ENCODE measurements at regions not wholly inside any gene's neighbourhood (a gene's known extent, or its start where the extent isn't known, plus 50 kb on each side); places are given as distances from the start of the nearest gene placed in this dataset.

DNA sequence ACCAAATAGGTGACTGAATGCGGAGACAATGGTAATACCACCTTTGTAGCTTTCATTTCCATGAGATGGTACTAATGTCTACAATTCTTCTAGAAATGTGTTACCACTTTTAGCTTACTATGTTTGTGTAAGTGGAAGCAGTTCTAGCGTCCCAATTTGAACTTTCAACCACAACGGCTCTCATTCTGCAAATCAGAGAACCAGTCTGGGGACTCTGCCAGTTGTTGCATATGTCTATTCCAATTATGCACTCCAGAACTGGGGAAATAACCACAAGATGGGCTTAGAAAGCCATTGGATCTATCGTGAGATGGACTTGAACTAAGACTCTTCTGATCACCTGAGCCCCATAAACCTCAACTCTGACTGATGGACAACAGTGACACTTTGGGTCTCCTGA, 862.3 kb downstream of the SLITRK1 start:
- H3K4me1 Mint-ChIP-seq: no peaks in the 10 kb centered on the region
- Histone ChIP-seq H3K27ac (ENCODE audit: low read depth in 1 of 2, low read length in 2 of 2) (no peak overlapping the region), H3K9me3 (replicated peaks in 1 of 2; ENCODE audit: control insufficient read depth in 1 of 2, insufficient read depth in 1 of 2, low read length in 2 of 2) (peaks cover 0 to 3% of the 10 kb centered on the region in 2 donors), H3K4me1 (ENCODE audit: control insufficient read depth in 1 of 2, insufficient read depth in 2 of 2, low read length in 2 of 2) (no peaks in the 10 kb centered on the region), H3K9ac (ENCODE audit: insufficient read depth, low read length, poor library complexity, severe bottlenecking) (no peak overlapping the region), H3K79me2 (ENCODE audit: insufficient read depth, low read length) (no peaks in the 10 kb centered on the region), H3K36me3 (replicated peaks in 1 of 2; ENCODE audit: control insufficient read depth in 1 of 2, insufficient read depth in 2 of 2, low read length in 2 of 2) (no peaks in the 10 kb centered on the region), H3K27me3 (ENCODE audit: control insufficient read depth in 2 of 2, insufficient read depth in 2 of 2, low read length in 2 of 2) (no peaks in the 10 kb centered on the region), H4K20me1 (ENCODE audit: insufficient read depth, low read length) (no peaks in the 10 kb centered on the region), H3K4me3 (replicated peaks in 1 of 3; ENCODE audit: low read depth in 2 of 3, low read length in 3 of 3) (no peak overlapping the region), H2AFZ (ENCODE audit: insufficient read depth, low read depth, low read length, poor library complexity, severe bottlenecking) (no peak overlapping the region), H3K4me2 (replicated peaks; ENCODE audit: extremely low read depth, low read length, poor library complexity, severe bottlenecking) (no peak overlapping the region)
- intact Hi-C loops (cut with micrococcal nuclease): no loop called here
- H3K9me3 Mint-ChIP-seq: peaks cover 0 to 12% (median 2%) of the 10 kb centered on the region in 7 donors
- no peaks in the 10 kb centered on the region for H3K27me3 Mint-ChIP-seq (ENCODE audit: low read depth in 3 of 3)
- H3K36me3 Mint-ChIP-seq: no peaks in the 10 kb centered on the region
- H3K4me3 Mint-ChIP-seq: no peak overlapping the region
- 79% methylated on average over 2 of the region's 4 CpGs for WGBS (ENCODE audit: insufficient coverage)
- TF ChIP-seq, protein P1, sequence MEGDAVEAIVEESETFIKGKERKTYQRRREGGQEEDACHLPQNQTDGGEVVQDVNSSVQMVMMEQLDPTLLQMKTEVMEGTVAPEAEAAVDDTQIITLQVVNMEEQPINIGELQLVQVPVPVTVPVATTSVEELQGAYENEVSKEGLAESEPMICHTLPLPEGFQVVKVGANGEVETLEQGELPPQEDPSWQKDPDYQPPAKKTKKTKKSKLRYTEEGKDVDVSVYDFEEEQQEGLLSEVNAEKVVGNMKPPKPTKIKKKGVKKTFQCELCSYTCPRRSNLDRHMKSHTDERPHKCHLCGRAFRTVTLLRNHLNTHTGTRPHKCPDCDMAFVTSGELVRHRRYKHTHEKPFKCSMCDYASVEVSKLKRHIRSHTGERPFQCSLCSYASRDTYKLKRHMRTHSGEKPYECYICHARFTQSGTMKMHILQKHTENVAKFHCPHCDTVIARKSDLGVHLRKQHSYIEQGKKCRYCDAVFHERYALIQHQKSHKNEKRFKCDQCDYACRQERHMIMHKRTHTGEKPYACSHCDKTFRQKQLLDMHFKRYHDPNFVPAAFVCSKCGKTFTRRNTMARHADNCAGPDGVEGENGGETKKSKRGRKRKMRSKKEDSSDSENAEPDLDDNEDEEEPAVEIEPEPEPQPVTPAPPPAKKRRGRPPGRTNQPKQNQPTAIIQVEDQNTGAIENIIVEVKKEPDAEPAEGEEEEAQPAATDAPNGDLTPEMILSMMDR (IDR thresholded peaks at IDR 0.05): no peak
- H3K27ac Mint-ChIP-seq: no peak overlapping the region
- DNase-seq: no peak

GRCh38 chr13:83009987-83010386, 872.3 kb downstream of the SLITRK1 start:
- no peak overlapping the region for H3K27ac ChIP-seq (ENCODE audit: low read depth in 1 of 2, low read length in 2 of 2)
- no peak overlapping the region for H3K4me3 ChIP-seq (replicated peaks in 1 of 3; ENCODE audit: low read depth in 2 of 3, low read length in 3 of 3)
- H3K9me3 ChIP-seq (replicated peaks in 1 of 2; ENCODE audit: control insufficient read depth in 1 of 2, insufficient read depth in 1 of 2, low read length in 2 of 2): no peaks in the 10 kb centered on the region
- no peaks in the 10 kb centered on the region for H3K4me1 Mint-ChIP-seq
- no peaks in the 10 kb centered on the region for H3K27me3 Mint-ChIP-seq (ENCODE audit: low read depth in 3 of 3)
- 65% methylated on average over 2 of the region's 2 CpGs for WGBS (ENCODE audit: insufficient coverage)
- H3K79me2 ChIP-seq (ENCODE audit: insufficient read depth, low read length): no peaks in the 10 kb centered on the region
- no peaks in the 10 kb centered on the region for H3K27me3 ChIP-seq (ENCODE audit: control insufficient read depth in 2 of 2, insufficient read depth in 2 of 2, low read length in 2 of 2)
- intact Hi-C loops (cut with micrococcal nuclease): no loop called here
- TF ChIP-seq, protein P1 (IDR thresholded peaks at IDR 0.05): no peak
- no peak overlapping the region for H2AFZ ChIP-seq (ENCODE audit: insufficient read depth, low read depth, low read length, poor library complexity, severe bottlenecking)
- DNase-seq: no peak
- H3K9ac ChIP-seq (ENCODE audit: insufficient read depth, low read length, poor library complexity, severe bottlenecking): no peak overlapping the region
- no peaks in the 10 kb centered on the region for H3K4me1 ChIP-seq (ENCODE audit: control insufficient read depth in 1 of 2, insufficient read depth in 2 of 2, low read length in 2 of 2)
- no peak overlapping the region for H3K4me3 Mint-ChIP-seq
- H3K9me3 Mint-ChIP-seq: peaks cover 0 to 9% (median 4%) of the 10 kb centered on the region in 7 donors
- no peaks in the 10 kb centered on the region for H4K20me1 ChIP-seq (ENCODE audit: insufficient read depth, low read length)
- H3K36me3 Mint-ChIP-seq: no peaks in the 10 kb centered on the region
- no peak overlapping the region for H3K4me2 ChIP-seq (replicated peaks; ENCODE audit: extremely low read depth, low read length, poor library complexity, severe bottlenecking)
- no peak overlapping the region for H3K27ac Mint-ChIP-seq
- H3K36me3 ChIP-seq (replicated peaks in 1 of 2; ENCODE audit: control insufficient read depth in 1 of 2, insufficient read depth in 2 of 2, low read length in 2 of 2): no peaks in the 10 kb centered on the region

All from CD14-positive monocyte (primary cell).